GM21737 (cell line): ENCODE measurements at regions not wholly inside any gene's neighbourhood (a gene's known extent, or its start where the extent isn't known, plus 50 kb on each side); places are given as distances from the start of the nearest gene placed in this dataset.
"Not testable (repeated sequence)": the region's sequence is repeated elsewhere in the genome, so short reads cannot be mapped to it uniquely, and the experiment has no call there.

Experiments used
- ATAC-seq: cut with Tn5 transposase; IDR thresholded peaks from one replicate; pipeline ENCODE4 v1.9.1; 2021; ENCODE audit warnings: mild to moderate bottlenecking, moderate library complexity; ENCODE audit not compliant: unreplicated experiment

GRCh38 chr2:65979446-65979845 is 455.5 kb upstream of the MEIS1 start:
- no peak for ATAC-seq

DNA sequence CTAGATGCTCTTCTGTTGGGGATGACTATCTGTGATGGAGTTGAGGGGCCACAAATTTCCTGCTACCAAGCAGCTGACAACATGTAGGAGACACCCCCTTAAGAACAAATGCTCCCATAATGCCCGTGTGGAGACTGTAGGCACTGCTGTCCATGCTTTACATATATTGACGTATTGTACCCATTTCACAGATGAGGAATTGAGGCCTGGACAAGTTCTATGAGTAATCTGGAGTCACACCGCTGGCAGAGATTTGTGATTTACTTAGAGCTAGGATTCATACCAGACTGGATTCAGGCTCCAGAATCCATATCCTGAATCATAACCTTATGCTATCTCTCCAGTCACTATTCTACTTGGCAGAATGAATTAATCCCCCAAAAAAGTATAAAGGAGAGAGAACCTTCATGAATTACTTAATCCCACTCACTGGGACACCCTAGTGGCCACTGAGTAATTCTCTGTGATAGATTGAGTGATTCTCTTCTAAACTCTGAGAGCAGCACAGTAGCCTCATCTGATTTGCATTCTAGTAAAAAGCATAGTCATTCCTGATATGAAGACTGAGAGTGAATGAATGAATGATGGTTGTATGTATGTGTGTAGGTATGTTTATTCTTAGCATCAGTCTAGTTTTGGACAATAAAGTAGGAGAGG is 460.7 kb upstream of the MEIS1 start:
- no peak for ATAC-seq

GRCh38 chr2:65969161-65969560 is 465.8 kb upstream of the MEIS1 start:
- no peak for ATAC-seq

- not testable (repeated sequence) for ATAC-seq
These were observed 471.6 kb upstream of the MEIS1 start for GRCh38 chr2:65963303-65963702.

- no peak for ATAC-seq
These were observed 474.0 kb upstream of the MEIS1 start for GRCh38 chr2:65960953-65961352.

DNA sequence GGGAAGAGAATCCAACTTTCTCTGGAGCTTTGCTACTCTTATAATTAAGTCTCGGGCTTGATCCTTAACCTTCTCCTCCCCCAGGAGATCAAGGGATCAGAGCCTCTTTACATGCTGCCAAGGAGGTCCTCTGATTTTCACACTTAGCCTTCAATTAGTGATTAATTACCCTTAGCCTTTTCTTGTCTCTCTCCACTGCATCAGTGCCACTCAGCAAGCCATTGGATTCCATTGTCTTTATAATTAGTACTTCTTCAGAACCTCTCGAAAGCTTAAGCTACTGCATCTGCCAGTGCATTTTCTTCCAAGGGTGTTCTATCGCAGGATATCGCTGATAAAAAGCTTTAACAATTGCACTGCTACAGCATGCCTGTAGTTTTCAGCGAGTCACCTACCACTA is 477.0 kb upstream of the MEIS1 start:
- no peak for ATAC-seq

DNA sequence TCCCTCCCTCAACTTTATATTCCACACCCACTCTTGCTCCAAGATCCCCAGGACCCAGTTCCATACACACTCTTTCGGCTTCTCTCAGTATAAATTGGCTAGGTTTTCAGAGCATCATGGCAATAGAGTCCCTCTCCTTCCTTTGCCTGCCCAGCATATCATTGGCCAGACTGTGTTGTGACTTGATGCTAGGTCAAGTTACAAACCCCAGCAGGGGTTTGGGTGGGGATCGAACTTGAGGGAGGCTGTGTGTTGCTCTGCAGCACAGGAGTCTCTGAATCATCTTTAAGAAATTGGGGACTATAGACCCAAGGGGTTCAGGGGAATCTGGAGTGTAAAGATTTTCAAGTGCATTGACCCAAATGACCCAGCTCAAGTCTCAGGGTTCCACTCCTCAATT is 477.5 kb upstream of the MEIS1 start:
- no peak for ATAC-seq

DNA sequence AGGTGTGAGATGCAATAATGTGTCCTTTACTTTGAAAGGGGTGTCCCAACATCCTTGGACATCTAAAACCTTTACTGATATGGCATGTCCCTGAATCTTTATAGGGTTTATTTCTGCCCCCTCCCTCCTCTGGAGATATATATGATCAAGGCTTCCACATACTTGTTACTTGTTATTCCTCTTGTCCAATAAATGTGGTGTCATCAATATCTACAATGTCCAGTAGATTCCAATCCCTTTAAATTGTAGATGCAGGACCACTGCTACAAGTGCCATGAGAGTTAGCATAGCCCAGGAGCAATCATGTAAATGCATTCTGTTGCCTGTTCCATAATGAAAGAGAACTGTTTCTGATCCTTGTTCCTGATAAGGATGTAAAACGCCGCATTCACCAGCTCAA is 479.7 kb upstream of the MEIS1 start:
- no peak for ATAC-seq

DNA sequence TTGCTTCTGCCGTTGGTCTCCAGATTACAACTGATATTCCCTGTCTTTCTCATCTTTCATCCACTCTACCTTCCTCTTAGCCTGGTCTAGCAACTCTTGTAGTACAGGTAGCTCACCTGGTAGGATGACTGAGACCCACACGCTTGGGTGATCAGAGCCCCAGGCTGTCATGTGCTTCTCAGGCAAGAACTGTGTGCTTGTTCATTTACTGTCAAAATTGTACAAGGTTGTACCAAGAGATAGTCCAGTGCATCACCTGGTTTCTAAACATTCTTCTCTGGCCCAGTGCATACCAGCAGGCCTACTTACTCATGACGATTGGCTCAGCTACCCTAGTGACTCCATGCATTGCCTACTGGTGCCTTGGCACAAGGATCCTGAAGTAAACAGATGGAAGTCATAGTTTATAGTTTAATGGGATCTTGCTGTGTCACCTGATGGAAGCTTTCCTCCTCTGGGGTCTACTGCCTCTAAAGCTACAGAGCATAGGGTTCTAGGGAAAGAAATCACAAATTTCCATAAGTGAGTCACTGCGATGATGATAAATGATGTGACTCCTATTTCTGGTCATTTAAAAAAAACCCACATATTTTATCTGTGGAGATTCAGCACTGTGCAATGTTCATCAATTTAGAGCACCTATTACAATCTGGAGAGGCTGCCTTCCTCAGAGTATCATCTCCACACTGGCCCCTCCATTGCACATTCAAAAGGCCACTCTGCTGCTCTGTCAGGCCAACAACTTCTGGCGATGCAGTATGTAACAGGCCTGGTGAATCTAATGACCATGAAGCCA is 481.8 kb upstream of the MEIS1 start:
- no peak for ATAC-seq

DNA sequence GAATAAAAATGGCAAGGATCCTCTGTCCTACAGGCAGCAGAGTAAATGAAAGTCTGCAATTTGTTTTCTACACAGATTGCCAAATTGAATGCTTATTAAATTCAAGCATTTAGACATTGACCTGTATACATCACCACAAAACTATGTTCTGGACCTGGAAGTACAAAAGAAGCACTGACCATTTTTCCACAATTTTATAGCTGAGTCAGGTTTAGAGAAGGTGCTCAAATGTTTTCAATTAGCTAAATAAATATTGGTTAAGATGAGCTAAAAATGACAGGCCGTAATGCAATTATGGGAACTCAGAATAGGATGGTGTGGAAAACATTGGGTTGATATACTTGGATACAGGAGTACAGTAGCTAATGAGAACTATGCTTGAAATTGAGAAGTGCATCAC is 490.7 kb upstream of the MEIS1 start:
- no peak for ATAC-seq

DNA sequence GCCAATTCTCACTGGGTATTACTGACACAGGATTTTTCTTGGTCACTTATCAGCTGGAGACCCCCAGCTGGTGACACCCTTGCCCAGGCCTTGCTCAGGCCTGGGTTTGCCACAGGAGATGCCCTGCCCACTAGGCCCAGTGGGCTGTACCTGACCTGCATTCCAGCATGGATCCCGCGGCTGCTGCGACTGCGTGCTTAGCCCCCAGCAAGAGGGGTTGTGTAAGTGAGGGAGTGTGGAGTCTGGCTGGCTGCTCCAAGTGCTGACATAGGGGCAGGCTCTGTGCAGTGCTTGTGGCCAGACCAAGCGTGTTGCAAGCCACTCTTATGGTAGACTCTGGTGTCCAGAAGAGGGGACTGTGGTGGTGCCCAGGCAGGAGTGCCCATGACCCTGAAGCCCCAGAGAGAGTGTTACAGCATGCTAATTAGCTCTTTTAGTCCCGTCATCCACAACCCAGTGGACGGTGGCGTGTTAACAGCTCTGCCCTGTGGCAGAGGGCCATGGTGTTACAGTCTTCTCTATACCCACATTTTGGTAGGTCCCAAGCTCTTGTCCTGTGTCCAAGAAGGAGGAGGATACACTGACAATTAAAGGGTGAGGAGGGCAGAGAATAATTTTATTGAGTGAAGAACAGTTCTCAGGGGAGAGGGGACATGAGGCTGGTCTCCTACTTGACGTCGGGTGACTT is 491.7 kb upstream of the MEIS1 start:
- ATAC-seq = no peak

DNA sequence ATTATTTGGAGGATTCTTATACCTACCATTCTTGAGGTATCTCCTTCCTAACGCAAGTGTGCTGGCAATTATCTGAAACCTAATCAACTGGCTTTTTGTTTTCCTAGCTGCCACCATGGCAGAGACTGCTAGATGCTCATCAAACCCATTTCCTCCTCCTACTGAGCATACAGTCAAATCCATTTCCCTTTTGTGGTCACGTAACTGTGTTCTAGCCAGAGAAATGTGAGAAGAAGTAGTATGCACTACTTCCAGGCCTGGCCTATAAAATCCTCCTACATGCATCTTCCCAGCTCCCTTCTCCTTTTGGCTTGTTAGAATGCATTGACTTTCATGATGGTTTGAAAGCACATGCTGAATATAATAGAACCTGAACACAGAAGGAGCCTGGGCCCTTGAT is 494.1 kb upstream of the MEIS1 start:
- no peak for ATAC-seq

- no peak for ATAC-seq
These were observed 495.2 kb upstream of the MEIS1 start for GRCh38 chr2:65939687-65940086.

DNA sequence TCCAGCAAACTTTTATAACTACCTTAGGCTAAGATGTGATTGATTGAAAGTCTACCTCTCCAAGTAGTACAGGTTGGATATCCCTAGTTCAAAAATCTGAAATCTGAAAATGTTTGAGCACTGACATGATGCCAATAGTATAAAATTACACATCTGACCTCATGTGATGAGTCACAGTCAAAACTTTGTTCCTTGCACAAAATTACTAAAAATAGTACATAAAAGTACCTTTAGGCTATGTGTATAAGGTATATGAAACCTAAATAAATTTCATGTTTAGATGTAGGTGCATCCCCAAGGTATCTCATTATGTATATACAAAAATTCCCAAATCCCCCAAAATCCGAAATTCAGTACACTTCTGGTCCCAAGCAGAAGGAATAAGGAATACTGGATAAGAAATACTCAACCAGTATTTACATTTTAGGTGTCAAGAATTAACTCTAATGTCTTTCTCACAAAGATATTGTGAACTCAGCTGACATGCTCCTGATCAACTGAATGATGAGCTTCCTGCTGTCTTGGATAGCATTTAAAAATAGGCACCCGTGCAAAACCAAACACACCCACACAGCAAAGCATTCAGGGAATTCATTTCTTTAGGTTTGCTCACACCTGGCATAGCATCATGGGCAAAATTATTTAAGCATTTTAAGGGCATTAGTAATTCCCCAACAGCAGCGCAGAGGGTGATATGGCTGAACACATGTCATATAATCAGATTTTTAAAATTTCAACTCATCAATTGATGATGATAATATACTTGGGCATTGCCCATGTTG is 497.4 kb upstream of the MEIS1 start:
- ATAC-seq = no peak

DNA sequence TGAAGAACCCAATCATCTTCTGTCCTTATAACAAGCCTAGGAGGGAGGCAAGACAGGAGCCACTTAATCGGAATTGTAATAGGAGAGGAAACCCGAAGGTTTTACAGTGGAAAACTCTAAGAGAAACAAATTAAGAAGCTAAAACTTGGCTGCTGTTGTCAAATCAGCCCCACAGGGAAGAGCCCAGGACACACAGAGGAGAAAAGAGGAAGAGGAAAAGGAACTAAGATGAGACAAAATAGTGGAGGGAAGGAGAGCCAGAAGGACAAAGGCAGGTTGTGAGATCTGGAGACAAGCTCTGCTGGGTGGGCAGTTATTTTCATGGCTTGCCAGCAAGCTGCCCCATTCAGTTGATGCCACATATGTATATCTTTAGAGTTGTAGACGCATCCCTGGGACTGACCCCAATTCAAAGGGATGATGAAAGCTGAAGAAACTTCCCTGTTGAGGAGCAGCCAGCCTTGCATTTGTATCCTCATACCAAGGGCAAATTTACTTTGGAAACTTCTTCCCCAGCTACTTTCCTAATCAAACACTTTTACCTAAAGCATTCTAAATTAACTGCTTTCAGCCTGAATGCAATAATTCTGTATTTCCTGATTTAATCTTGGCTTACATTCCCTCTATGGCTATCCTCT is 499.8 kb upstream of the MEIS1 start:
- no peak for ATAC-seq

GRCh38 chr2:65932571-65932970 is 500.2 kb upstream of the SPRED2 start:
- ATAC-seq = no peak

- ATAC-seq = no peak
These were observed 498.7 kb upstream of the SPRED2 start for GRCh38 chr2:65931056-65931455.

DNA sequence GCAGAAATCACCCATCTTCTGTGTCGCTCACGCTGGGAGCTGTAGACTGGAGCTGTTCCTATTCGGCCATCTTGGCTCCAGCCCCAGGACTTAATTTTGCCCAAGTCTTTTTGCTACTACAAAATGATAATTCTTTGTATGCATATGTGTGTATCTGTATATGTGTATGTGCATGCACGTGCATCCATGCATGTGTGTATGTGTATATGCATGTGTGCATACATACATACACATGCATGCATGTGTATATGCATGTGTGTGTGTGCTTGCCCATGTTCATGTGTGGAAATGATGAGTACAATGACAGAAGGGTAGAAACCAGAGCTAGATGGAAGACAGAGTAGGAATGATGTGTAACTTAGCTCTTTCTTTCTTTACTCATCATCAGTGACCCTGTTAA is 497.9 kb upstream of the SPRED2 start:
- no peak for ATAC-seq

DNA sequence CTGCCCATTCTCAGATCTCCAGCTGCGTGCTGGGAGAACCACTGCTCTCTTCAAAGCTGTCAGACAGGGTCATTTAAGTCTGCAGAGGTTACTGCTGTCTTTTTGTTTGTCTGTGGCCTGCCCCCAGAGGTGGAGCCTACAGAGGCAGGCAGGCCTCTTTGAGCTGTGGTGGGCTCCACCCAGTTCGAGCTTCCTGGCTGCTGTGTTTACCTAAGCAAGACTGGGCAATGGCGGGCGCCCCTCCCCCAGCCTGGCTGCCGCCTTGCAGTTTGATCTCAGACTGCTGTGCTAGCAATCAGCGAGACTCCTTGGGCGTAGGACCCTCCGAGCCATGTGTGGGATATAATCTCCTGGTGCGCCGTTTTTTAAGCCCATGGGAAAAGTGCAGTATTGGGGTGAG is 497.3 kb upstream of the SPRED2 start:
- ATAC-seq = not testable (repeated sequence)

- ATAC-seq = no peak
These were observed 490.4 kb upstream of the SPRED2 start for GRCh38 chr2:65922794-65923193.

DNA sequence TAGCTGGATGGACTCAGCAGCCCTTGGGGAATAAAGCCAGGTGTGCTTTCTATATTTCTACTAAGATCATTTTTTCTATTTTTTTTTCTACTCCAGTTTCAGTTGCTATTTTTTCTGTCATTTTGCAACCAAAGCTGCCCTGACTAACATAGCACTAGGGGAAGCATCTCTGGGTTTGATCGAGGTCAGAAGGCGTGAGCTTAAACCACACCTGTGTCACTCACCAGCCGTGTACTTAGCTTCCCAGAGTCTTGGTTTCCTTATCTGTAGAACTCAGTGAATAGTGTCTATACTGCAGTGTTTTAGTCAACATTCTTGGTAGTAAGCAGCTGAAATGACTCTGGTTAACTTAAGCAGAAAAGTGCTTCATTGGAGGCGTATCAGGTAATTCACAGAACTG is 489.6 kb upstream of the SPRED2 start:
- ATAC-seq = no peak
